ENCODE measurements at regions not wholly inside any gene's neighbourhood (a gene's known extent, or its start where the extent isn't known, plus 50 kb on each side); places are given as distances from the start of the nearest gene placed in this dataset.

- DNase-seq (ENCODE audit: low read depth in 2 of 2): no peak
Measured at GRCh38 chr14:71709076-71709475, 223.2 kb upstream of the RGS6 start.

DNA sequence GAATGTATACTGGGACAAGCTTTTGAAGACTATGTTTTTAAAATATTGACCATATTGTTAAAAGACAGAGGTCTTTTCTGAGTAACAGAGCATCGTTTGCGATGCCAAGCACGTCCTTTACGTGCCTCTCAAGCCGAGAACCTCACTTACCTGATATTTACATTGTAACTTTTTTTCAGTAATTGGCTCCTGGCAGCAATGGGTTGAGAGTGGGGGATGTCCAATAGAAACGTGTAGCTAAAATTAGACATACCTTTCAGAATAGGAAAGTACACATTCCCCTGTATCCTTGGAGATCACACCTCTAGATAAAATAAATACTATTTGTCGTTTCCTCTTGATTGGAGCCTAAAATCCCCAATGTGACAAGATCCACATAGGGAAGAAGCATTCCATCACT, 222.2 kb upstream of the RGS6 start:
- no peak for DNase-seq (ENCODE audit: low read depth in 2 of 2)

DNA sequence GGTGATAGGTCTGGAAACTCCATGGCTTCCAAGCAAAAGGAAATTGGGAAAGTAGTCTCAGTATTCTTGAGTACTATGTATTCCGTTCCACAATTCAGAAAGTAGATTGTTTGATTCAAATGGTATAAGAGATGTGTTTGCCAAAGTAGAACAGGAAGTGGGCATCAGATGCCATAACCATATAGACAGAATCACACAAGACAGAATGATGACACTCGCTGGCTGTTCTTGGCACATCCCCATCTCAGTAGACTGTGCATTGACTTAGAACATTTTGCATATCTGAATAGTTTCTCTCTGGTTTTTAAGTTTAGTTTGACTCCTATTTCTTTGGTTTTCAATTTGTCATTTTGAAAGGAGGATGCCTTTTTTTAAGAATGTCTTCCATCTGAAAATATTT, 221.1 kb upstream of the RGS6 start:
- DNase-seq (ENCODE audit: low read depth in 2 of 2): no peak

DNA sequence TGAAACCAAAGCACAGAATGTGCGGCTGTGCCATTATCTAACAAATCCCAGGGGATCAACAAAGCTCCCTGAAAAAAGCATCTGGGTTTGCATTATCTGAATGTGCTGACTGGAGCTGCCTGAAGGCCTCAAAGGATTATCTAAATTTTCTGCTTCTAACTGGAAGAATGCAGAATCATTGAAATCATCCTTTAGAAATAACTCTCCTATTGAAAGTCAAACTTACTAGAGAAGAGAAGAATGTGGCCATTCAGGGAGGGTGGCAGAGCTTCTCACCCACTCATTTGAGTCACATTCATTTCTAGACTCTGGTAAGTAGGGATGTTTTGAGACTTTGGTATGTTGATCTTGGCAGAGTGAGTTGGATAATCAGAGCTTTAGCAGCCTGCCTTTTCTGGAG, 220.6 kb upstream of the RGS6 start:
- no peak for DNase-seq (ENCODE audit: low read depth in 2 of 2)

DNA sequence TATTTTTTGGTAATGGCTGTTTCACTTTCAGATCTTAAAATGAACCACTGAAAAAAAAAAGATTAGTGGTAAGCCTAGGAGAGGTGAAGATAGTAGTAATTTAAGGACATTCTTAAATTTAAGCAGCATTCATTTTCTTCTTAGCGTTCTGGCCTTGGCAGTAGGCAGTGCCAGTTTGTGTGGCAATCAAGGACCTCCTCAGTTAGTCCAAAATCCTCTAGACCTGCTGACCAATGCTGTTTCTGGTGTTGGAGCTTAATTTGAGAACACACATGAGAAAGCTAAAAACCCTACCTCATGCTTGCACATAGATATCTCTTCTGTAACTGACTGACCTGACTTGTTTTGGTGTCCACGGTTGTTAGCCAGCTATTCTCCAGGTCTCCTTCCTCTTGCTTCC, 219.8 kb upstream of the RGS6 start:
- DNase-seq (ENCODE audit: low read depth in 2 of 2): no peak

DNA sequence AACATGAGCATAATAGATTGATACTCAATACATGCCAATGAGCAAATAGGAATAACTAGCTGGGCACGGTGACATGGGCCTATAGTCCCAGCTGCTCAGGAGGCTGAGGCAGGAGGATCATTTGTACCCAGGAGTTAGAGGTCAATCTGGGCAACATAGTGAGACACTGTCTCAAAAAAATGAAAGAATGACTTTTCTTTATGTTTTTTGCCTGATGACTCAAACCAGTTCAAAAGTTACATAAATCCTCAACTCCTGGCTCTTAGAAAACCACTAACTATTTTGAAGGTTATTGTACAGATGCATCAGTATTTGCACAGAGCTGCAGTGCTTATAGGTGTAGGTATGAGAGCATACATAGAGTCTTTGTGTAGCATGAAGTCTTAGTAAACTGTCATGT, 219.2 kb upstream of the RGS6 start:
- DNase-seq (ENCODE audit: low read depth in 2 of 2): no peak

DNA sequence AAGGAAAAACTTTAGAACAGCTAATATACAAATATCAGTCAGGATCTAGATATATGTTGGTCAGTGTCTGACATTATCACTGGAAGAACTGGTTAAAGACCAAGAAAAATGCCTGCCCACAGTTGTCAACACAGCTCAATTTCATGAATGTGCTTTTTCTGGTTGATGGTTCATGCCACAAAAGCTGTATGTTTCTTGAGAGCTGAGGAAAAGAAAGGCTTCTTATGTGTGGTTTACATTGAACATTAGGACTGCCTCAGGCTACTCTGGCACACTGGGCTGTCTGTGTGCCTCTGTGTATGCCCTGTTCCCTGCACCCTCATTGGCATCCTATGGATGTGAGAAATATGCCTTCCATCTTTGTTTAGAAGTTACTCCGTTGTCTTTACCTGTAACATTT, 218.8 kb upstream of the RGS6 start:
- no peak for DNase-seq (ENCODE audit: low read depth in 2 of 2)

DNA sequence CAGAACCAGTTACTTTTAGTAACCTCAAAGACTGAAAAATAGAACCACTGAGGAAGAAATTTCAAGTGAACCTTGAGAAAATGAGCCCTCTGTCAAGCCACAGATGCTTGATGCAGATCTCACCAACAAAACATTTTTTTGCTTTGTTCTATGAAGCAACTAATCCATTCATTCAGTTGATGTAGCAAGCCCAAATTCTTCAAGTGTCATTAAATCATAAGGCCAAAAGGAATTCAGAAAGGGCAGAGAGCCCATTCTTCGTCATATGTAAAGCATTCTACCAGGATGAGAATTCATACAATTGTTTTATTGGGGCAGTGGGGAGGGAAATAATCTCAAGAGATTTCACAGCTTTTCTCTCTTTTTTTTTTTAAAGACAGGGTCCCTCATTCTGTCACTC, 218.0 kb upstream of the RGS6 start:
- no peak for DNase-seq (ENCODE audit: low read depth in 2 of 2)

DNA sequence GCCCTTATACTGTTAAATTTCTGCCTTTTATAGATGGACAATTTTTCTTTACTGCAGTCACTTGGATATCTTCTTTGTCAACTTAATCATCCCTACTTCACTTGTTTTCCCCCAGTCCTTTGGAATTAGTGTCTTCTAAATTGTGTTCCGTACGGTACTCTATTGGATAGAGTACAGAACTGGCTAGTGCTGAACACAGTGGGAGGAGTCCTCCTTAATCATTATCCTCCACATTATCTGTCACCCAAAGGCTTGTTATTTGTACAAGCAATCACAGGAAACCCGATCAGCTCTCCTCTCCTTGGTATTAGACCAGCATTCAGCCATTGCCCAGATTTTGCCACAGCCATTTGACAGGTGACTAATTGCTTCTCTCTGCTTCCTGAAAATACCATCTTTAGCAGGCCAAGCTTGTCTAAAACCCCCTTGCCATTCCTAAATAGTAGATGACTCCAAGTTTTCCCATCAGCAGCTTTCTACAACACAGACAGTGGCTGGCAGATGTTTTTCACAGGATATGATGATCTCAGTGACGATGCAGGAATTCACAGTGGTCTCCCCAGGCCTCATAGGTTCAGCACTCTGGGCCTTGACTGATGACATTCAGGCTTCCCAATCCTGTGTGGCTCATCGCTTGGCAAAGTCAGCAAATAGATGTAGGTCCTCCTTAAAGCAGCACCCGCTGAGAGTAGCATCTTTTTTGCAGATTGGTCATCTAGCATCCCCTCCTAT, 216.0 kb upstream of the RGS6 start:
- no peak for DNase-seq (ENCODE audit: low read depth in 2 of 2)

GRCh38 chr14:71720978-71721624, 211.1 kb upstream of the RGS6 start:
- DNase-seq (ENCODE audit: low read depth in 2 of 2): peak in 1 of 2 experiments; percentile 3

DNA sequence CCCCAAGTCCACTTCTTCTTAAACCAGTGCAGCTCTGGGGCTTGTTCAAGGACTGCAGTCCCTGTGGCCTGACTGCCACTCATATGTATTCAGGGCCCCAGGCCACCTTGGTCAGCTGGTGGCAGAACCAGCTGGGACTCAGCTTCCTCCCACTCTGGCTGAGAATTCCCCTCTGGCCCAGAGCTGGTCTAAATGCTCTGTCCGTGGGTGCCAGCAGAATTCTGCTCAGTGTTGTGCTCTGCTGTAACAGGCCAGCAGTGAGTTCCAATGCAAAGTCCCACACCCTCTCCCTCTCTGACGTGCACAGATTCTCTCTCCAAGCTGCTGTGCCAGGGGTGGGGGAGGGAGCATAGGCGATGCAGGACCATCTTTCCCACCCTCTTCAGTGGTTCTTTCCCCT, 210.4 kb upstream of the RGS6 start:
- no peak for DNase-seq (ENCODE audit: low read depth in 2 of 2)

DNA sequence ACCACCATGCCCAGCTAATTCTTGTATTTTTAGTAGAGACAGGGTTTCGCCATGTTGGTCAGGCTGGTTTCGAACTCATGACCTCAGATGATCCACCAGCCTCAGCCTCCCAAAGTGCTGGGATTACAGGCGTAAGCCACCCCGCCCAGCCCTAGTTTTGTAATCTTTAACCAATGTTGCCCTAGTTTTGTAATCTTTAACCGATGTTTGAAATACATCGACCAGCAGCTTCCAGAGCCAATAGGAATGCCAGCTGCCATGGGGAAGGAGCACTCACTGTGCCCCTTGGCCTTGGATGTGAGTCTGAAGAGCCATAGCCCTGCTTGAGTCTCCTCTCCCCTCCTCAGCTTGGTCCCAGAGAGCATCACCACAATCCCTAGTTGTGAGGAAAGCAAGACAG, 209.3 kb upstream of the RGS6 start:
- DNase-seq (ENCODE audit: low read depth in 2 of 2): no peak

DNA sequence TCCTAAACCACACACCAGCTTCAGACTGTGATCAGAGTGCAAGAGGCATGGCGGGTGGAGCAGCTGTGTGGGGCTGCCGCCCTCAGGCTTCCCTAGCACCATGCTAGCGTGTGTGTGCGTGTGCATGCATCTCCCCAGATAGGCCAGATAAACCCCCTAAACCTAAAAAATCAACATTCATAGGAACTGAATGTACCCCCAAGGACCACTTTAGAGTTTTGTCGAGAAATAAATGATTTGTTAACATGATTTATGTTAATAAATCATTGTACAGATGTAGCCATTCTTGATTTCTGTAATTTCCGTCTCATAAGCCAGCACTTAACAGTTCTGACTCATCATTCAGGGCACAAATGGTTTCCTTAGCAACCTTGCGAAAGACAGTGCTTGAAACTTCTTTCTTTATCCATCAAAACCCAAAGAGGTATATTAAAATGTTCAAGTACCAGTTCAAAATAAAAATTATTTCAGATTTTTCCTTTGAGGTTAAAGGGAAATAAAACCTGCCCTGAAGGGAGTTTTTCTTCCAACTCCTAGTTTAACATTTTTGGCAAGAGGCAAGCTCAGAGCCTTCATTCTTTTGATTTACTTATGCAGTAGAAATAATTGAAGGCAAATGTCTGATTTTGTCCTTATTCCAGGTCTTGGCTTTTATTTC, 206.2 kb upstream of the RGS6 start:
- DNase-seq (ENCODE audit: low read depth in 2 of 2): no peak

DNA sequence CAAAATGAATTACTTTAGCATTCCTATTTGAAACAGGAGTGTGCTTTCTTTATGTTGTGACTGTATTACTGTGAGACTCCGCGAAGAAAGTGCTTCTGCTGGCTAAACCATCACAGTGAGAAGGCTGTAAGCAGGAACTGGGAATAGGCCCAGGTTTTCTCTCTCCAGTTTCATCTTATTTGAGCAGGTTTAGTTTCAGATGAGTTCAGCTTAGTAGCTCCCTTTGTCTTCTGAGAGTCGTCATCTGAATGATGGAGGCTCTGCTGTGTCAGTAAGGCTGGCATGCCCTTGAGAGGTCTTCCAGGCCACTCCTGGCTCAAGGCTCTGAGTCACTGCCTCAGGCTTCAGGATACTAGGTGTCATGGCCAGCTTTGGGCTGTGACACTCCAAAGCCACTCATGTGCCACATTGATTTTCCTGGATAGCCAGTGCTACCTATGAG, 205.6 kb upstream of the RGS6 start:
- no peak for DNase-seq (ENCODE audit: low read depth in 2 of 2)

DNA sequence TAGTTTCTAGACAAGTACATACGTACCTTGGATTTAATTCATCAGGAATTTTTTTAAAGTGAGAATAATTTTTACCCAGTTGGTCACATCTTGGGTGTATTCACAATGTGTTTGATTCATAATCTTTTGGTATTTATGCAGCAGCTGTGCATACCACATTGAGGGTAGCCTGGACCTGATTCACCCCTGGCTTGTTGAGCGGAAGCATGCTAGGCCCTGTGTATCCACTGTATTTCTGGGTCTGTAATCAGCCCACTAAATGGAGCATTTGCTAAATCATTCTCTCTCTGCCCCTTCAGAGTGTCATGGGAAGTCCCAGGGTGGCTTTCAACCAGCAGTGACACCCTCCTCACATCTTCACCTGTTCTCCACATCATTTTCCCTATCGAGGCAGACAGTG, 203.8 kb upstream of the RGS6 start:
- DNase-seq (ENCODE audit: low read depth in 2 of 2): no peak

GRCh38 chr14:71729596-71729995, 202.6 kb upstream of the RGS6 start:
- DNase-seq (ENCODE audit: low read depth in 2 of 2): no peak

DNA sequence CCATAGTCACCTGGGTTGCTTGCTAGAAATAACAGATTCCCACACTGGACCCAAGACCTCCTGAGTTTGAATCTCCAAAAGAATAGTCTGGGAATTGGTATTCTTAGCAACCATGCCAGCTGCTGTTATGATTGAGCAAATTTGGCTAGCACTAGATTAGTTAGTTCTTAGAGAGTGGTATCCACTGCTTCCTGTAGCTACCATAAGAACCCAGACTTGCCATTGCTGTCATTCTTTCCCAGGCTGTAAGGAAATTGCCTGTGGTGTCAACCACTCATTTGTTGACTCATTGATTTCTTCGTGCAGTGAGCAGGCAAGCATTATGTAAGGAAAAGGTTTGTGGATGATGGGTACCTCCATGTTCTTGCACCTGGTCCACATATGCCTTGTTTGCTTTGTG, 201.8 kb upstream of the RGS6 start:
- DNase-seq (ENCODE audit: low read depth in 2 of 2): no peak

DNA sequence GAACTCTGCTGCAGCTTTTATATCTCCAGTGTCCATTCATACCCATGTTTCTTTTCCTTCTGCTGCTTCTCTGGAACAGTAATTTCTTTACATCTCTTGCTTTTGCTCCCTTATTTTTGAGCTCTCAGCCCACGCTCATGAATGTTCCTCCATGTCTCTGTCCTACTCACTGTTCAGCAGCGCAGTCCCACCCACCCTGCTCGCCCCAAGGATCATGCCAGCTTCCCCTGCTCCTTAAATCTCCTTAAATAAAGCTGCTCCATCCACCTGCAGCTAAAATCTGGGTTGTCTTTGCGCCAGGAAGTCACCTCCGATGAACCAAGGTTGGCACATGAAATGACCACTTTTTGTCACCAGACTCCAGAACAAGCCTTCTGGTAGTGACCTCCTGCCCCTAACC, 201.1 kb upstream of the RGS6 start:
- DNase-seq (ENCODE audit: low read depth in 2 of 2): no peak

- no peak for DNase-seq (ENCODE audit: low read depth in 2 of 2)
Measured at GRCh38 chr14:71733210-71733883, 198.9 kb upstream of the RGS6 start.

- DNase-seq (ENCODE audit: low read depth in 2 of 2): no peak
Measured at GRCh38 chr14:71734076-71734475, 198.2 kb upstream of the RGS6 start.

GRCh38 chr14:71734885-71735284, 197.3 kb upstream of the RGS6 start:
- DNase-seq (ENCODE audit: low read depth in 2 of 2): no peak

DNA sequence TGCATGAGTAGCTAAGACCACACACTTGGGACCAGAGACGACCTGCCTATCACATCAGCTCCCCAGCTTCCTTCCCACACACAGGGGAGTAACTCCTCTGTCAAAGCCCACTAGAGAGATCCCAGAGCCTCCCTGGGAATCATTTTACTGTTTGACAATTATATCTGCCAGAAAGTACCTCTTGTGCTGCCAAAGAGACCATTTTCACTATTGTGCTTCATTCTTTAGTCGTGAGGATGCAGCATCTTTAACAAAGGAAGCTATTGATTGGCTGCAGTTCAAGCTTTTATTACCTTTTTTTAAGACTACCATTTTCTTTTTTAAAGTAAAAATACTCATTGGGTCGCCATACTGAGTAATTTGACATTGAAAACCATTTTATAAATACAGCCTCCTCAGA, 194.5 kb upstream of the RGS6 start:
- DNase-seq (ENCODE audit: low read depth in 2 of 2): no peak
